K562 (cell line): ENCODE measurements at regions not wholly inside any gene's neighbourhood (a gene's known extent, or its start where the extent isn't known, plus 50 kb on each side); places are given as distances from the start of the nearest gene placed in this dataset.
A peak's percentile ranks its signal among the peaks of the same experiment; 100 is the strongest.

Source experiments
- ATAC-seq: fragments of 200-7000 bp; cut with Tn5 transposase; 3 replicates; pipeline ENCODE4 v1.9.1; 2020; ENCODE audit warnings: moderate library complexity
- BruUV-seq: library from RNA; stranded (reverse); fragments of 400-500 nt; replicated peaks from 2 replicates; lab custom pipeline; 2021; lab: Mats Ljungman, UMichigan
- CTCF ChIA-PET: fragments of 300-600 bp; formaldehyde crosslinking; extraction: SDS; loops from one replicate; lab custom pipeline; 2021; ENCODE audit warnings: low intra/inter-chr PET ratio; lab: Yijun Ruan, JAX
- POLR2A ChIA-PET: fragments of 300-600, 350-650 bp; sonication (Branson Sonifier 250); formaldehyde crosslinking; extraction: SDS; loops from one replicate; lab custom pipeline; 2021; ENCODE audit warnings: antibody characterized with exemption, inconsistent platforms; lab: Yijun Ruan, JAX
- DNase-seq, 4 experiments: peaks; one replicate each; pipeline versions ENCODE4 v3.0.0 to v3.0.0-alpha.2; 2011 to 2018; ENCODE audit warnings: low spot score in 3 of 4, mixed read lengths in 3 of 4; ENCODE audit errors: extremely low read depth in 1 of 4
- FAIRE-seq: peaks from 2 replicates; lab custom pipeline; 2011; peaks lifted over from hg19 to GRCh38; lab: Jason Lieb, UNC
- H2AFZ ChIP-seq: 2 replicates; pipeline ENCODE4 v1.6.0; 2011; ENCODE audit warnings: low read depth, low read length, control low read depth, inconsistent platforms
- H3K27ac ChIP-seq: fragments of 200-600 bp; 3 replicates; pipeline ENCODE4 v1.8.0; 2011; ENCODE audit warnings: low read depth, mild to moderate bottlenecking, control low read depth, inconsistent platforms, low read length, moderate library complexity, mixed read lengths; ENCODE audit errors: extremely low read depth
- H3K27me3 ChIP-seq, 2 experiments: fragments of 300-600 bp in 1 of 2; 2 replicates in 1 of 2; 3 replicates in 1 of 2; pipeline versions ENCODE4 v1.6.0 to v1.8.0; 2011; ENCODE audit warnings: inconsistent platforms in 2 of 2, low read length in 2 of 2, mild to moderate bottlenecking in 1 of 2, mixed read lengths in 1 of 2, moderate library complexity in 1 of 2; ENCODE audit not compliant: control insufficient read depth in 2 of 2, insufficient read depth in 2 of 2
- H3K36me3 ChIP-seq: fragments of 300-600 bp; 3 replicates; pipeline ENCODE4 v1.8.0; 2011; ENCODE audit warnings: mild to moderate bottlenecking, low read length, inconsistent platforms; ENCODE audit not compliant: control insufficient read depth, insufficient read depth
- H3K4me1 ChIP-seq, 2 experiments: fragments of 200-600 bp in 1 of 2; replicated peaks in 1 of 2; 2 replicates in 1 of 2; 3 replicates in 1 of 2; pipeline versions ENCODE4 v1.5.1 to v1.8.0; 2011; ENCODE audit warnings: inconsistent platforms in 2 of 2, low read length in 2 of 2, mild to moderate bottlenecking in 1 of 2, mixed read lengths in 1 of 2, moderate library complexity in 1 of 2; ENCODE audit not compliant: control insufficient read depth in 2 of 2, insufficient read depth in 2 of 2
- H3K4me2 ChIP-seq: 2 replicates; pipeline ENCODE4 v1.6.1; 2011; ENCODE audit warnings: low read length, control low read depth, inconsistent platforms, mixed read lengths; ENCODE audit not compliant: insufficient read depth
- H3K4me3 ChIP-seq: fragments of 200-600 bp; sonication (generic), shearing (Covaris generic); 2 replicates; pipeline ENCODE4 v1.5.1; 2016; ENCODE audit warnings: control low read depth, inconsistent platforms
- H3K79me2 ChIP-seq: fragments of 200-600 bp; 3 replicates; pipeline ENCODE4 v1.8.0; 2011; ENCODE audit warnings: low read length, inconsistent platforms; ENCODE audit not compliant: control insufficient read depth, insufficient read depth
- H3K9ac ChIP-seq, 2 experiments: 2 replicates each; pipeline versions ENCODE4 v1.6.0 to v1.6.1; 2011; ENCODE audit warnings: low read depth in 2 of 2, low read length in 2 of 2, control low read depth in 1 of 2, inconsistent platforms in 1 of 2, mild to moderate bottlenecking in 1 of 2, mixed read lengths in 1 of 2; ENCODE audit not compliant: insufficient read depth in 1 of 2
- H3K9me1 ChIP-seq: one replicate; pipeline ENCODE4 v1.6.0; 2011; ENCODE audit warnings: inconsistent platforms, mild to moderate bottlenecking, low read length, moderate library complexity; ENCODE audit not compliant: control insufficient read depth, insufficient read depth
- H3K9me3 ChIP-seq: replicated peaks from 2 replicates; pipeline ENCODE4 v1.5.1; 2011; ENCODE audit warnings: low read depth, low read length, inconsistent platforms; ENCODE audit not compliant: control insufficient read depth, insufficient read depth
- H4K20me1 ChIP-seq: replicated peaks from 2 replicates; pipeline ENCODE4 v1.6.1; 2011; ENCODE audit warnings: low read length, inconsistent platforms, mixed read lengths; ENCODE audit not compliant: control insufficient read depth, insufficient read depth
- CEBPB ChIP-seq: fragments of 450-650 bp; IDR thresholded peaks from 2 replicates; pipeline ENCODE4 v1.6.1; 2016; ENCODE audit warnings: missing genetic modification characterization, missing compliant biosample characterization
- GTF2A2 ChIP-seq: IDR thresholded peaks from 2 replicates; pipeline ENCODE4 v1.6.1; 2016; ENCODE audit warnings: mild to moderate bottlenecking, missing genetic modification characterization, missing compliant biosample characterization
- JUND ChIP-seq, 2 experiments: IDR thresholded peaks; 2 replicates in 1 of 2; 3 replicates in 1 of 2; pipeline ENCODE4 v1.6.1; 2011; ENCODE audit warnings: borderline replicate concordance in 2 of 2, low read depth in 2 of 2, low read length in 2 of 2, improper control_type of control experiment in 1 of 2, missing biosample characterization in 1 of 2, missing genetic modification characterization in 1 of 2, missing genetic modification reagents in 1 of 2
- KAT8 ChIP-seq: fragments of 450-650 bp; IDR thresholded peaks from 2 replicates; pipeline ENCODE4 v1.6.1; 2016; ENCODE audit warnings: low read depth, mild to moderate bottlenecking
- MEIS2 ChIP-seq: fragments of 450-650 bp; IDR thresholded peaks from 2 replicates; pipeline ENCODE4 v1.6.1; 2014; ENCODE audit warnings: mild to moderate bottlenecking; ENCODE audit not compliant: partially characterized antibody
- NFATC3 ChIP-seq: fragments of 450-650 bp; IDR thresholded peaks from 2 replicates; pipeline ENCODE4 v1.6.1; 2017; ENCODE audit warnings: mild to moderate bottlenecking
- PCBP1 ChIP-seq: fragments of 200-400 bp; formaldehyde crosslinking; IDR thresholded peaks from 2 replicates; pipeline ENCODE4 v1.6.1; 2018; ENCODE audit warnings: mild to moderate bottlenecking, low read depth, low read length; ENCODE audit not compliant: poor library complexity, severe bottlenecking
- PKNOX1 ChIP-seq: fragments of 450-650 bp; IDR thresholded peaks from 2 replicates; pipeline ENCODE4 v1.6.1; 2016
- SFPQ ChIP-seq: fragments of 200-400 bp; formaldehyde crosslinking; IDR thresholded peaks from 2 replicates; pipeline ENCODE4 v1.6.1; 2017; ENCODE audit warnings: mild to moderate bottlenecking, low read depth, low read length, moderate library complexity
- XRCC3 ChIP-seq: fragments of 450-650 bp; IDR thresholded peaks from 2 replicates; pipeline ENCODE4 v1.6.1; 2017; ENCODE audit warnings: mild to moderate bottlenecking, moderate library complexity
- ZNF274 ChIP-seq: IDR thresholded peaks from 2 replicates; pipeline ENCODE4 v1.6.1; 2011; ENCODE audit warnings: low read depth, mild to moderate bottlenecking, low read length, moderate library complexity, borderline replicate concordance
- ZNF408 ChIP-seq: fragments of 250-450 bp; sonication (Bioruptor Pico); IDR thresholded peaks from 2 replicates; pipeline ENCODE4 v1.4.0; 2020; ENCODE audit warnings: low read depth, mild to moderate bottlenecking, moderate library complexity
- ZNF766 ChIP-seq: fragments of 200-800 bp; sonication (Bioruptor generic); conservative IDR thresholded peaks from 2 replicates; pipeline ENCODE4 v1.6.1; 2016; ENCODE audit warnings: missing genetic modification characterization, missing compliant biosample characterization
- WGBS: fragments of 100-300 bp; shearing (Covaris generic); methylation state at CpG from one replicate; pipeline ENCODE4 v1.1.6; 2016; ENCODE audit warnings: low coverage, mixed read lengths; ENCODE audit not compliant: insufficient coverage; ENCODE audit errors: missing lambda C conversion rate; 5-methylcytosine and 5-hydroxymethylcytosine counted together
- in situ Hi-C: fragments of 300-500 bp; cut with MboI; formaldehyde crosslinking; loops from 4 replicates; pipeline ENCODE4 v1.15.0; 2018; ENCODE audit warnings: inconsistent platforms, mixed read lengths
- intact Hi-C: fragments of 100-400 bp; cut with micrococcal nuclease; formaldehyde crosslinking; loops from 2 replicates; pipeline ENCODE4 v1.14.2; 2022
- TF ChIP-seq, protein P1 (sequence below), 2 experiments: IDR thresholded peaks in 1 of 2; conservative IDR thresholded peaks in 1 of 2; 2 replicates each; pipeline ENCODE4 v1.6.1; 2016; ENCODE audit warnings: low read depth in 2 of 2, mild to moderate bottlenecking in 1 of 2, missing compliant biosample characterization in 1 of 2, missing genetic modification characterization in 1 of 2, moderate library complexity in 1 of 2

GRCh38 chr15:55106155-55106554, 90.6 kb downstream of the RSL24D1 start:
- no peaks in the 10 kb centered on the region for H3K9me3 ChIP-seq
- no peaks in the 10 kb centered on the region for H3K27me3 ChIP-seq
- no peaks in the 10 kb centered on the region for H3K36me3 ChIP-seq
- ChIA-PET POLR2A (no interaction called here), CTCF (no interaction called here)
- H2AFZ ChIP-seq = peak overlapping the region; percentile 9; the same call in 1 of the 2 replicates
- no peak overlapping the region for H3K9ac ChIP-seq
- BruUV-seq = no TSS peak
- no peaks in the 10 kb centered on the region for H4K20me1 ChIP-seq
- in situ Hi-C loops = no loop called here
- H3K4me1 ChIP-seq = peaks cover 0 to 8% of the 10 kb centered on the region in 2 experiments; a peak in 2 of 5 replicates
- H3K9me1 ChIP-seq = no peaks in the 10 kb centered on the region
- H3K4me3 ChIP-seq = no peak overlapping the region
- WGBS = 6% methylated on average over 3 of the region's 3 CpGs
- ATAC-seq (peak; percentile 64), FAIRE-seq (no peak), DNase-seq (peak in 1 of 4 experiments; percentile 36)
- intact Hi-C loops = loop anchor here (5.0 kb wide), 2 partner anchors 61 to 331 kb away; no protein-coding TSS in a partner anchor
- no peak overlapping the region for H3K27ac ChIP-seq
- H3K79me2 ChIP-seq = no peaks in the 10 kb centered on the region
- no peak overlapping the region for H3K4me2 ChIP-seq
- TF ChIP-seq KAT8 = no peak
- no peak for TF ChIP-seq GTF2A2 (tag)
- TF ChIP-seq SFPQ = no peak
- TF ChIP-seq, protein P1, sequence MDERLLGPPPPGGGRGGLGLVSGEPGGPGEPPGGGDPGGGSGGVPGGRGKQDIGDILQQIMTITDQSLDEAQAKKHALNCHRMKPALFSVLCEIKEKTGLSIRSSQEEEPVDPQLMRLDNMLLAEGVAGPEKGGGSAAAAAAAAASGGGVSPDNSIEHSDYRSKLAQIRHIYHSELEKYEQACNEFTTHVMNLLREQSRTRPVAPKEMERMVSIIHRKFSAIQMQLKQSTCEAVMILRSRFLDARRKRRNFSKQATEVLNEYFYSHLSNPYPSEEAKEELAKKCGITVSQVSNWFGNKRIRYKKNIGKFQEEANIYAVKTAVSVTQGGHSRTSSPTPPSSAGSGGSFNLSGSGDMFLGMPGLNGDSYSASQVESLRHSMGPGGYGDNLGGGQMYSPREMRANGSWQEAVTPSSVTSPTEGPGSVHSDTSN (CRISPR knock-in tag; IDR thresholded peaks at IDR 0.05; ENCODE audit: low read depth) = no peak
- TF ChIP-seq, protein P1 (tag; conservative IDR thresholded peaks at IDR 0.05; ENCODE audit: low read depth) = peak; percentile 81
- TF ChIP-seq MEIS2 = peak; percentile 92
- peak; percentile 87 for TF ChIP-seq PKNOX1
- peak; percentile 78 for TF ChIP-seq CEBPB (tag)
- TF ChIP-seq XRCC3 = no peak
- no peak for TF ChIP-seq NFATC3
- TF ChIP-seq PCBP1 = no peak
- no peak for TF ChIP-seq ZNF274
- no peak for TF ChIP-seq ZNF408 (CRISPR knock-in tag)
- peak; percentile 53; the same call in 1 of the 2 replicates for TF ChIP-seq ZNF766 (CRISPR knock-in tag)
- TF ChIP-seq JUND (IDR thresholded peaks at IDR 0.05; ENCODE audit: borderline replicate concordance, low read depth, low read length) = 0 out of 2 replicates have a peak, but pooled peaks have one; percentile 24
- TF ChIP-seq JUND (tag; IDR thresholded peaks at IDR 0.05; ENCODE audit: borderline replicate concordance, low read depth, low read length) = no peak
